HPDE6-E6E7 (cell line): ENCODE measurements at regions not wholly inside any gene's neighbourhood (a gene's known extent, or its start where the extent isn't known, plus 50 kb on each side); places are given as distances from the start of the nearest gene placed in this dataset.

ENCODE experiments used
- DNase-seq: peaks from one replicate; pipeline ENCODE4 v3.0.0; 2011; ENCODE audit warnings: missing footprints; ENCODE audit errors: extremely low spot score

GRCh38 chr5:175285261-175285660, 158.7 kb downstream of the DRD1 start:
- no peak for DNase-seq

GRCh38 chr5:175284806-175285205, 159.2 kb downstream of the DRD1 start:
- no peak for DNase-seq

- no peak for DNase-seq
Measured at GRCh38 chr5:175282611-175283225, 161.3 kb downstream of the DRD1 start.

GRCh38 chr5:175281714-175282113, 162.3 kb downstream of the DRD1 start:
- no peak for DNase-seq

- DNase-seq, result no peak
Measured at GRCh38 chr5:175281257-175281656, 162.7 kb downstream of the DRD1 start.

GRCh38 chr5:175279506-175279905, 164.5 kb downstream of the DRD1 start:
- no peak for DNase-seq

GRCh38 chr5:175275748-175276147, 168.2 kb downstream of the DRD1 start:
- DNase-seq, result no peak

- DNase-seq, result no peak
Measured at GRCh38 chr5:175275097-175275496, 168.9 kb downstream of the DRD1 start.

GRCh38 chr5:175274171-175274570, 169.8 kb downstream of the DRD1 start:
- no peak for DNase-seq

GRCh38 chr5:175264406-175264805, 179.6 kb downstream of the DRD1 start:
- DNase-seq, result no peak

- no peak for DNase-seq
Measured at GRCh38 chr5:175263776-175264175, 180.2 kb downstream of the DRD1 start.

- DNase-seq, result no peak
Measured at GRCh38 chr5:175261526-175261925, 182.5 kb downstream of the DRD1 start.

GRCh38 chr5:175261037-175261436, 182.9 kb downstream of the DRD1 start:
- no peak for DNase-seq

GRCh38 chr5:175257847-175258194, 186.2 kb downstream of the DRD1 start:
- no peak for DNase-seq

GRCh38 chr5:175257128-175257846, 186.7 kb downstream of the DRD1 start:
- DNase-seq, result no peak

GRCh38 chr5:175254155-175254554, 189.8 kb downstream of the DRD1 start:
- DNase-seq, result no peak

GRCh38 chr5:175253597-175253996, 190.4 kb downstream of the DRD1 start:
- no peak for DNase-seq

GRCh38 chr5:175252234-175252805, 191.7 kb downstream of the DRD1 start:
- DNase-seq, result no peak

GRCh38 chr5:175250426-175250825, 193.6 kb downstream of the DRD1 start:
- DNase-seq, result no peak

GRCh38 chr5:175248416-175248905, 195.5 kb downstream of the DRD1 start:
- DNase-seq, result no peak

- DNase-seq, result no peak
Measured at GRCh38 chr5:175246889-175247520, 197.0 kb downstream of the DRD1 start.

GRCh38 chr5:175246242-175246888, 197.6 kb downstream of the DRD1 start:
- DNase-seq, result no peak
